DMS153 treated with DMSO at 0.1 percent for 48 hours (cell line): ENCODE measurements at regions not wholly inside any gene's neighbourhood (a gene's known extent, or its start where the extent isn't known, plus 50 kb on each side); places are given as distances from the start of the nearest gene placed in this dataset.

Source experiments
- DNase-seq: peaks from one replicate; lab custom pipeline; 2025; ENCODE audit not compliant: unreplicated experiment; lab: John Stamatoyannopoulos, UW

DNA sequence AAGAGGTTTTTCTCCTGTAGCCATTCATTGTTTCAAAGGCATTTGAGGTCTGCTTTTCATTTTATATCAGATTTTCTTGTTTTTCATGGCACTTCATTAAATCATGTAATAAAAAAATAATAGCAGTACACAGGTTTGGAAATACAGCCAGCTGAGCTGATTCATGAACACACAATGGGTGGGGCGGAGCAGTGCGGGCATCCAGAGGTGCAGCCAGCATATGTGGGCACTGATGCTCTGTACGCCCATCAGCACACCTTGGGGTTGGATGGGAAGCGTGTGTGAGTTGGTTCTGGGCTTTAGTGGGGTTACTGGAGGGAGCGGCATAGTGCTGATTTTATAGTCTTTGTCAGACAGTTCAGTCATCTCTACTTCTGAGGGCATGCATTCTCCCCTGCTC lies 54.2 kb upstream of the IRX4 start:
- no peak for DNase-seq

DNA sequence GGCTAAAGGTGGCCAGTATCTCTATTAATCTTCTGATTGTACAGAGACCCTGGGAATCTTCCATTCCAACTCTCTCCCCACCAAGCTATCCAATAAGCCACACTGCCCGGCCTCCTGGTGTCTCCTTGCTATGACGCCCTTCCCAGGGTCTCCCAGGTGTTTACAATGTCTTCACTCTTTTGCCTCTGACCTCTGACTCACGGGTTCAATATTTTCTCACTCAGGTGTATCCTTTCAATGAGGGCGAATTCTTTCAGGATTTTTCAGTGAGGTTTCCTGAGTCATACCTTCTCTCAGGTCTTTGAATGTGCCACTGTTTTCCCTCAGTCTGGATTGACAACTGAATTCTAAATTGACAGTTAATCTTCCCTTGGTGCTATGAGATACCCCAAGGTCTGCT lies 53.7 kb upstream of the IRX4 start:
- no peak for DNase-seq

DNA sequence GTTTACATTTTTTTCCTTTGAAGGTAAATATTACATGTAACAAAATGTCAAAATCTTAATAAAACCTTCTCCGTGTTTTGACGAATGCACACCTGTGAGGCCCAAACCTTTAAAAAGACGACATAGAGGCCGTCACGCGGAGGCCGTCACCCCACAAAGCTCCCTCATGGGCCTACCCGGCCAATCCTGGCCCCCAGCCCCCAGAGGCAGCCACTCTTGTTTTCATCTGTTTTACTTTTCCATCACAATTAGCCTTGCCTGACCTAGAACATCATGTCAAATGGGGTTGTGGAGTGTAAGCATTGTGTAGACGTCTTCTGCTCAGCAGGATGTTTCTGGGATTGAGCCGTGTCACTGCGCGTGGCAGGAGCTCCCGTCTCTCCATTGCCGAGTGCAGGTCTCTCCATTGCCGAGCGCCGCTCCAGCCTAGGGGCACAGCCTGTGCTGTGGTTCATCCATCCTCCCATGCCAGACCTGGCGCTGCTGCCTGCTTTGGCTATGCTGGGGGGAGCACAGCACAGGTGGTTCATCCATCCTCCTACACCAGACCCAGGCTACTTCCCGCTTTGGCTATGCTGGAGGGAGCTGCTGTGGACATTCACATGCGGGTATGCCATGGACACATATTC lies 52.2 kb upstream of the IRX4 start:
- no peak for DNase-seq

DNA sequence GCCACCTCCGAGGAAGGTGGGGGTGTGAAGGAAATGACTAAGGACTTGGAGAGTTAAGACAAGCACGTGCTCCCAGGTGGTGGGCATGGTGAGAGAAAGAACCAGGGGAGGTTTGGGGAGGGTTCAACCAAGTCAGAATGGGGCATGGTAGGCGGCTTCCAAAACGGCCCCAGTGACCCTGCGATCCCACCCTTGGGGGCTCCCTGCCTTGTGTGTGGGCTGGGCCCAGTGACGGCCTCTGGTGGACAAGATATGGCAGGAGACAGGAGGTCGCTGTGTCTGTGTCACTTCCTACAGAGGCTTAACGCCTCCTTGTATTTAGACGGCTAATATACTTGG lies 51.3 kb upstream of the IRX4 start:
- no peak for DNase-seq

DNA sequence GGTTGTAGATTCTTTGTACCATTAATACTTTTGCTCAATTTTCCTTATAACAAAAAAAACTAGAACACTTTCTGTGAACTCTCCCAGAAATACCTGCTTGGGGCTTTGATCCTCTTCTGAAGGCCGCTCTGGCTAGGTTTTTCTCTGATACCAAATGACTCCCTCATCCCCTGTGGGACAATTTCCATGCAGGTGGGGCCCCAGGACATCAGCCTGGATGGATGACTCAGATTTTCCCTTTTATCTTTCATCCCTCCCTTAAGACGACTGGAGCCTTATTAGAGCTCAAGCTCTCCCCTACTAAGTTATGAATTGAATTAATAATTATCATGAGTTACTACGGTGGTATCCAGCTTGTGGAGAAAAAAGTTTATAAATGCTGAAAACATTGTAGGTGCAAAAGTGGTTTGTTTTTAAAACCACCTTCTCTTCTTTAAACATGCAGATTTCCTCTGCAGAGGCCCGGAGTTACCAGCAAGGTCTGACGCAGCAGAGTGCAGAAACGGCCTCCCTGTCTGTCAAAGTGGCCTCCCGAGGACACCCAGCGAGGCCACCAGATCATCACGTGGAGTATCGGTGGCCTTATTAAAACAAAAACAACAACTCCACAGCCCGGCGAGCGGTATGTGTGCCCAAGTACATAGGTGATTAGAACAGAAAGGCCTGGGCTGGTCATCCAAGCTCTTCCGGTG lies 50.8 kb upstream of the IRX4 start:
- no peak for DNase-seq
